Daoy (cell line): ENCODE measurements at regions not wholly inside any gene's neighbourhood (a gene's known extent, or its start where the extent isn't known, plus 50 kb on each side); places are given as distances from the start of the nearest gene placed in this dataset.
"Not testable (repeated sequence)": the region's sequence is repeated elsewhere in the genome, so short reads cannot be mapped to it uniquely, and the experiment has no call there.

ENCODE experiments used
- DNase-seq: peaks from one replicate; pipeline ENCODE4 v3.0.0-alpha.2; 2015; ENCODE audit warnings: low read depth

- no peak for DNase-seq
These were observed 111.5 kb downstream of the NPY start for GRCh38 chr7:24395512-24395911.

GRCh38 chr7:24396387-24396786 is 112.4 kb downstream of the NPY start:
- DNase-seq, result not testable (repeated sequence)

DNA sequence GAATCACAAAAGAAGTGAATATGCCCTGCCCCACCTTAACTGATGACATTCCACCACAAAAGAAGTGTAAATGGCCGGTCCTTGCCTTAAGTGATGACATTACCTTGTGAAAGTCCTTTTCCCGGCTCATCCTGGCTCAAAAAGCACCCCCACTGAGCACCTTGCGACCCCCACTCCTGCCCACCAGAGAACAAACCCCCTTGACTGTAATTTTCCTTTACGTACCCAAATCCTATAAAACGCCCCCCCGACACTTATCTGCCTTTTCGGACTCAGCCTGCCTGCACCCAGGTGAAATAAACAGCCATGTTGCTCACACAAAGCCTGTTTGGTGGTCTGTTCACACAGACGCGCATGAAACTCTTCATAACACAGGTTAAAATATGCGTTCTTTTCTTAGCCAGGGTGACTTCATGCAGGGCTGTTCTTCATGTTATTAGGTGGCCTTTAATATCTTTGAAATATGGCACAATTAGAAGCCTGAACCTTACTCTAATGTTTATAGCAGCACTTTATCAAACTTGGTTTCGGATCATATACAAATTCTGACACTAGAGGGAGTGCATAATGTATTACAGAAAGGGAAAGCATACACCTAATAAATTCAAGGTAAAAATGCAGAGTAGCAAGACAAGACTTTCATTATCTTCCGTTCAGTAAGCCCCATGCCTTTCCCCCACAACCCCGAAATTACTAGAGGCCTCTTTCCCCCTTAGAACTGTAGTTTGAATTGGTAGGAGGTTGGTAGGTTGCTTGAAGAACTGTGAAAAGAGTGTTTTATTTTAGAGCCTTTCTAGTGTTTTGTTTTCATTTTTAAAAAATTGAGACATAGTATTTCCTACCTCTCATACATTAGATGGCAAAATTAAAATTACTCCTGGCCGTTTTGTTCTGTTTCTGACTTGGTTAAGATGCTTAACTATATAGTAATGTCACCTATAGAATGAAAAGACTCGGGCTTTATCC is 117.9 kb downstream of the NPY start:
- DNase-seq, result peak; percentile 17

GRCh38 chr7:24402655-24403054 is 118.7 kb downstream of the NPY start:
- no peak for DNase-seq

- no peak for DNase-seq
These were observed 119.6 kb downstream of the NPY start for GRCh38 chr7:24403557-24403956.

DNA sequence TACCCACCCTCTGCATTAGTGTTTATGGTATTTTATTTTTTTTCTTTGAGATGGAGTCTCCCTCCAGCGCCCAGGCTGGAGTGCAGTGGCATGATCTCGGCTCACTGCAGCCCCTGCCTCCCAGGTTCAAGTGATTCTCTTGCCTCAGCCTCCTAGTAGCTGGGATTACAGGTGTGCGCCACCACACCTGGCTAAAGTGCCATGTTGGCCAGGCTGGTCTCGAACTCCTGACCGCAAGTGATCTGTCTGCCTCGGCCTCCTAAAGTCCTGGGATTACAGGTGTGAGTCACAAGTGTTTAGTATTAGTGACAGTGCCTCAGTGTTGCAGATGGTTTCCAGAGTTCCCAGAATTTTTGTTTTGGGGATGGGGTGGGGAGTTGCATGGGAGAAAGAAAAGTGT is 120.3 kb downstream of the NPY start:
- no peak for DNase-seq

GRCh38 chr7:24405002-24405401 is 121.0 kb downstream of the NPY start:
- no peak for DNase-seq

GRCh38 chr7:24406053-24406788 is 122.2 kb downstream of the NPY start:
- DNase-seq, result peak; percentile 22

DNA sequence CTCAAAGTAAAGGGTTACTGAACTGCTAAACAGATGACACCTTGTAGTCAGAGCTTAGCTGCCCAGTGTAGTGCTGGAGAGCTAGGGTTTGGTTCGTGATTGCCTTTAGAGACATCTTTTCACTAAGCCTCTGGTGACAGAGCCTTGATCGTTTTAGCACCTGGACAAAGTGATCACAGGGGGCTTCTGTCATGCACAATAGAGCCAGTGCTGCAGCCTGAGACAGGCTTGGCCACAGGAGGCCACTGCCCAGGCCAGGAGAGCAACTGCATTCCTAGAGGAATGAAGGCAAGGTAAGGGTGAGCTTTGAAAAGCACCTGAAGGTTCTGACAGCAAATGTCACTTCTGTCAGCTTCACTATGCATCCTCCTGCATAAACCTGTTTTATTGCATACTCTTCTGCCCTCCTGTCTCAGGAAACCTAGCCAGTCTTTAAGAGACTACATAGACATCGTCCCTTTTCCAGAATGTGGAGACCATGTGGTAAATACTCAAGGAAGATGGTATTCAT is 122.9 kb downstream of the NPY start:
- no peak for DNase-seq

- no peak for DNase-seq
These were observed 124.0 kb downstream of the NPY start for GRCh38 chr7:24407965-24408364.

- DNase-seq, result no peak
These were observed 124.9 kb downstream of the NPY start for GRCh38 chr7:24408798-24409430.

DNA sequence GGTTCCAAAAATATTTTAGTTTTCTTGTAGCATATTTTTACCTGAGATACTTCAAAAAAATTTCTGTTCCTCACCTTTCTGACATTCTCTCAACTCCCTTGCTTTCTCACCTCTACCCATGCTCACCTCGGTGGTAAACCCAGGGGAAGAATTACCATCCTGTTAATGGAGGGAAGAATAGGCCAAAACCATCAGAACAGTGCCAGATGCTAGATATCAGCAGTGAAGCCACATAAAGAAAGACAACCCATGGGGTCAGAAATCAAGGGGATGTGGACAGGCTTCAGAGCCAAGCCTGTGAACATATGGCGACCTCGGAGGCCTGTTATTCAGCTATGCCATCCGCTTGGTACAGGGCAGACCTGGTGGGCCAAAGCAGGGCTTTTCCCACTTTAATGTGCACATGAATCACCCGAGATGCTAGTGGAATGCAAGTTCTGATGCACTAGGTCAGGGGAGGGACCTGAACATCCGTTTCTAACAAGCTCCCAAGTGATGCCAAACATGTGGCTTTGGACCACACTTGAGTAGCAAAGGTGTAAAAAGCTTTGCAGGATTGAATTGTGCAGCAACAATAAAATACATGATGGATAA is 125.5 kb downstream of the NPY start:
- no peak for DNase-seq

DNA sequence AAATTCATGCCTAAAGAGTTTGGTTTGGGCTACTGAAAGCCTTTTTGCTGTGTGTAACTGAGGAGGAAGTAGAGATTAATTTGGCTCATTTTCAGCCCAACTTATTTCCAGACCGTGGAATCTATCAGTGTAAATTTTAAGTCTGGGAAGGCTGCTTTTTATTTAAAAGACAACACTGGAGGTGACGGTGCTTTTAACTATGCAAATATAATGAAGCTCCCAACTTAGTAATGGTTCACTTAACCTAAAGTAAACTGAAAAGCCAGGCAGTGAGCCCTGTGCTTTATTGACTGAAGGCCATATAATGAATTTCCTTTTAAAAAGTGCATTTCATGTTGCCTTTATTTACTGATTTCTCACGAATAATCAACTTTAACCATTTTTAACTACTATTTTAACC is 127.2 kb downstream of the NPY start:
- no peak for DNase-seq

GRCh38 chr7:24417526-24418120 is 133.6 kb downstream of the NPY start:
- DNase-seq, result no peak

DNA sequence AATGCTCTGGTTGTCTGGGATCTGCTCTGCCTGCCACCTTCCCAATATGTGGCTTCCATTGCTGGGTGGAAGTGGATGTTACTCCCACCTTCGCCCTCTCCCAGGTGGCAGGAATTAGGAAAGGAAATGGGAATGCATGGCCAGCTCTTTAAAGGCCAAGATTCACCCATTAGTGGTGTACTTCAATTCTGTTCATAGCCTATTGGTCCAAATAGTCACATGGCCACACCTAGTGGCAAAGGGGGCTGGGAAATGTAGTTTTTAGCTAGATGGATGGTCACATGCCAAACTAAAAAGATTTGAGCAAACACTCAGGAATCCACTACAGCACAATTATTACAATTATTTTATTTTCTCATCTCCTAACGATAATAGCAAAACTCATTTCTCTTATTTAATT is 135.1 kb downstream of the NPY start:
- peak; percentile 38 for DNase-seq

GRCh38 chr7:24419511-24419910 is 135.5 kb downstream of the NPY start:
- DNase-seq, result no peak

GRCh38 chr7:24422441-24423010 is 138.5 kb downstream of the NPY start:
- no peak for DNase-seq

GRCh38 chr7:24425664-24426063 is 141.7 kb downstream of the NPY start:
- no peak for DNase-seq

DNA sequence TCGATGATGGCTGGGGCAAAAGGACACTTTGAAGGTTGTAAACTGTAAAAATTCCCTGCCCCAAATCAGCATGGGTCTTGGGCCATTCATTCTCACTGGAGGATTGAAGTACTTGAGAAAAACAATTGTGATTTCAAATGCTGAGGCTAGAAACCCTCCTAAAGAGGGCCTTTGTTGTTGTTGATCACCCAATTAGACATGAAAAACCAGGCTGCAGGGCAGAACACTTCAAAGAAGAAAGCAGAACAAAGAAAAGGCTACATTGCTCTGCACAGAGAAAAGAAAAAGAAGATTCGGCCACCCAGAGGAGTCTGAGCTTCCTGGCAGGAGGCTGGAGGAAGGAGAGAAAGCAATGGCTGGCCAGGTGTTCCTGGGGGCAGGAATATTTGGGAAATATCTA is 143.1 kb downstream of the NPY start:
- no peak for DNase-seq

DNA sequence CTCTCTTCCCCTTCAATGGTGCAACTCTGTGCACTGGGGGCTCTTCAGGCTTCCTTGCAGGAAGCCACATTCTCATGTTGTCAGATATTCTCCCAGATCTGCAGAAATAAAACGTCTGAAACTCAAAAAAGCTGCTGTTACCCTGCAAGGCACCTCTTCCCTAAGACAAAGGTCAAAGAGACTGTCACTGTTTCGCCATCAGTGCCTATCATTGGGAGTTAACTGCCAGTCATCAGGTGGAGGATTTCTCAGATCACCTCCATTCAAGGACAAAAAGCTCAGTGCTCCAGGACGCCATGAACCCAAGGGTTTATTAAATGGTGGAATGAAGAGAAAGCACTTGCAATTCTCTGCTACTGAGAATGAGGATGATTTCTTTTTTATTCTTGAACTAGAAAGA is 144.6 kb upstream of the PALS2 start:
- DNase-seq, result no peak

DNA sequence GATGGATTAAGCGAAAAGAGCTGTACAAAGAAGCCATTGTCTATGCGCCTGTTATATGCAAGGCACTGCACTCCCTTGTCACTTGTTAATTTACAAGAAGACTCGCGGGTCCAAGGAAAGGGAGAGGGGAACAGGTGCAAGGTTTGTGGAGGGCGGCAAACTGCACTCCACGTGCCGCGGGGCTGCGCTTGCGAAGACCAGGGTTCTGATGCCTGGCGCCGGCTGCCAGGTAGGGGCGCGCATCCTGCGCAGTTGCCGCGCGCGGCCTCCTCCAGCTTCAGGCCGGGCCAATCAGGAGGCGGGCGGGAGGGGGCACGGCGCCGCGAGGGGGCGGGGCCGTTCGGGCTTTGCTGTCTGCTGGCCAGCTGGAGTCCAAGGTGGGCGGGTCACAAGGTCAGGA is 140.6 kb upstream of the PALS2 start:
- DNase-seq, result no peak
